HPDE6-E6E7 (cell line): ENCODE measurements at regions not wholly inside any gene's neighbourhood (a gene's known extent, or its start where the extent isn't known, plus 50 kb on each side); places are given as distances from the start of the nearest gene placed in this dataset.

Source experiments
- DNase-seq: peaks from one replicate; pipeline ENCODE4 v3.0.0; 2011; ENCODE audit warnings: missing footprints; ENCODE audit errors: extremely low spot score

- DNase-seq, result no peak
These were observed 287.0 kb upstream of the IGFBP3 start for GRCh38 chr7:46207931-46208634.

- no peak for DNase-seq
These were observed 285.5 kb upstream of the IGFBP3 start for GRCh38 chr7:46206476-46207060.

DNA sequence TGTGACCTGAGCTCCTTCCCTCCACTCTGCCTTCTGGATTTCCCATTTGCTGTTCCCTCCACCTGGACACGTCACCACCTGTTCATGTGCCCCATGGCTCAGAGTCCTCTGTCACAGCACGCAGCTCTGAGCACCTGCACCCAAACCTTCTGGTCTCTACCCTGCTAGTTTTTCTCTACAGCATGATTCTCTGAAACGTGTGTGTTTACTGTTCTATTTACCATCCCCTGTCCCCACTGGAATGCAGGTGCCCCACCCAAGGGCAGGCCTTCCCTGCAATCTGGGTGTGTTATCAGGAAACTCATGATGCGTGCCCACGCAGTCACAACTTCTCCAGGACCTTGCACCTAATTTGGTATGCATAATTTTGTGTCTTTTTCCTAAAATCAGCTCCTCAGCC lies 284.4 kb upstream of the IGFBP3 start:
- no peak for DNase-seq

DNA sequence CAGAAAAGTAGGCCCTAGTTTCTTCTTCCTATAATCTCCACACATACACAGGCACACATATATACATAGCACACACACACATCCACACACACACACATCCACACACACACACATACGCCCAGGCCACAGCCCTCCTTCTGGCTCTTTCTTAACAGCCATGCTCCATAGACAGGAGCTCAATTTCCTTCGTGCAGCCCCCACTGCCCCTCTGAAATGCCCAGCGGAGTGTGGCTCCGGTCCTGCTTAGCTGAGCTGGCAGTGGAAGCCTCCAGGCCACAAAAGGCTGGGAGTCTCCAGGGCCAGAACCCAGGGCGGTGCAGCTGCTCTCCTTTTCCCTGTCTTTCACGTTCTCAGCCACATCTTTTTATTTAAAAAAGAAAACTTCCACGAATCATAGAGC lies 282.9 kb upstream of the IGFBP3 start:
- no peak for DNase-seq

GRCh38 chr7:46202379-46202778 lies 281.3 kb upstream of the IGFBP3 start:
- DNase-seq, result no peak

DNA sequence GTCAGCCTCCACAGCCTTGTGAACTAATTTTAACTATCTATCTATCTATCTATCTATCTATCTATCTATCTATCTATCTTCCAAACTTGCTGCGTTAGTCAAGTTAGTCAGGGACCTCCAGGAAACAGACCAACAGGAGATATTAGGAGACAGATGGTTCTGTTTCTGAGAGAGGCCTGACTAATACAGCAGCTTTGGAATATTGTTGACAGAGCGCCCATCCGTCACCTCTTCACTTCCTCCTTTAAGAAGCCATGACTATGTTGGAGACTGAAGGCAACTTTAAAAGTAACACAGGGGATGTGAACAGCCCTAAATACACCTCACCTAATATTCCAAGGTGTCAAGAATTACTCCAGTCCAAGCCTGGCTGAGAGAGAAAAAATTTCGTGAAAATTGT lies 280.9 kb upstream of the IGFBP3 start:
- DNase-seq, result no peak

- no peak for DNase-seq
These were observed 277.6 kb upstream of the IGFBP3 start for GRCh38 chr7:46198701-46199100.

DNA sequence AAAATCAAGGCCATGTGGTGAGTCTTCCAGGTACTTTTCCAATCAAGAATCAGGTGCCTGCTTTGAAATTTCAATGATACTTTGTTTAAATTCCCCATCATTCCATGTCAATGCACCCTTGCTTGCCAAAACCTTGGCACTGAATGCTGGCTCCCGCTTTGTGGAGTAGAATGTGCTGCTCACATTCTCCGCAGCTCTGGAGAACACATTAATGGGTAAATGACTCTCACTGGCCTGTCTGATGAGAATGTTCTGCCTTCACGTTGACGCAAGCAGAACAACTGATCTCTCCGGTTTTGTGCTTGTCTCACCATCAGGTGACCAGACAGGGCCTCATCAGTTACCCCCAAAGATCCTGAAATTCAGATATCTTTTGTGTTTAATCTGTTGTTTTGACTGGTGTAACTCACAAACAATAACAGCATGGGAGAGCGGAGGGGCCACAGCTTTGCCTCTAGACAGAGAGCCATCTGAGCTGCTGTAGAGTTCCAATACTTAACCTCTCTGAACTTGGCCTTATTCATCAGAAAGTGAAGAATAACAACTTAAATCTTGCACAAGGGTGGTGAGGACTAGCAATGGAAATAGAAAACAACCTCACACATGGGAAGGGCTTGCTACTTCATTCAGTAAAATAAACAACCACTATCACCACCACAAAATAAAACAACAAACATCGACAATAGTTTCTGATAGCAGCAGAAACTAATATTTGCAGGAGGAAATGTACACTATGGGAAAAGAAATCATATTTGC lies 276.9 kb upstream of the IGFBP3 start:
- no peak for DNase-seq

- no peak for DNase-seq
These were observed 274.9 kb upstream of the IGFBP3 start for GRCh38 chr7:46195934-46196333.

GRCh38 chr7:46192271-46192670 lies 271.2 kb upstream of the IGFBP3 start:
- DNase-seq, result no peak

- DNase-seq, result no peak
These were observed 270.7 kb upstream of the IGFBP3 start for GRCh38 chr7:46191776-46192175.

GRCh38 chr7:46191296-46191695 lies 270.2 kb upstream of the IGFBP3 start:
- DNase-seq, result no peak

DNA sequence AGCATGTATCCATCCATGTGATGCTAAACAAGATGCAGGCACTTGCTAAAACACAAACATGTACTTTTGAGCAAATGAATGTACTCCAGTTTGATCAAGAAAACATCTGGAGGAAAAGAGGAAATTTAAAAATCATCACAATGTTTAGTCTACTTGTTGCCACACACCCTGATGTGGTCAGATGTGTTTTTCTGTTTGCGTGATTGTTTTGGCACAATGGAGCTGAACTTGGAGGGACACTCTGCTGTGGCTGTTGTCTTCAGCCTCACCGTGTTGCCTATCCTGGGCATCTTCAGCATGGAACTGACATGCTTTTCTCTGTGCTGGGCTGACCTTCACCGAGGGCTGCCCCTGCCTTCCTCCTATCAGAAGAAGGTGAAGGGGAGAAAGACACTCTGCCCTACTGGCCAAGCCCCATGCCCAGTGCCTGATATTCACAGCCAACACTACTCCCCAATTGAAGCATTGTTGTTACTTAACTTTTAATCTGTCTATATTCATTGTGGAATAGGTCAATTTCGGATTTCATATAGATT lies 268.3 kb upstream of the IGFBP3 start:
- no peak for DNase-seq

GRCh38 chr7:46186131-46186530 lies 265.1 kb upstream of the IGFBP3 start:
- no peak for DNase-seq

DNA sequence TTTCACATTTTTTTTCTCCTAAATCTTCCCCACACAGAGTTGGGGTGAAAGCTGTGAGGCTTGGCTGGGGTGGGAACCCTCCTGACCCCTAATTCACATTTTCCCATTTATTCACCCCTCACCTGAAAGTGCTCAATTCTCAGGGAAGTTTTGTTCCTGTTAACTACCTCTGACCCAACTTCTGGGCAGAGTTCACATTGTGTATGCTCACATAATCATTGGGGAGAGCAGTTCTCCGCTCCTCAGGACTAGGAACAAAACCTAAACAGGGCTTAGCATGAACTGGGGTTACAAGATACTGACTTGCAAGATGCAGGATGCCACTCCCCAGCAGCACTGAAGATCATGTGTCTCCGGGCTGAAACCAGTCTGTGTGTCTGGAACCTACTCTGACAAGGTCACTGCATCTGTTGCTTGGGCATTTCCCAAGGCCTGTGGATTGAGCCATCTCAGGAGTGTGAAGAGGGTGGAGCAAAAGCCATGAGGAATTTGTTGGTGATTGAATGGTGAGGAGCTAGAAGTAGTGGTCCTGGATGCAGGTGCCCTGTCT lies 258.1 kb upstream of the IGFBP3 start:
- DNase-seq, result no peak

DNA sequence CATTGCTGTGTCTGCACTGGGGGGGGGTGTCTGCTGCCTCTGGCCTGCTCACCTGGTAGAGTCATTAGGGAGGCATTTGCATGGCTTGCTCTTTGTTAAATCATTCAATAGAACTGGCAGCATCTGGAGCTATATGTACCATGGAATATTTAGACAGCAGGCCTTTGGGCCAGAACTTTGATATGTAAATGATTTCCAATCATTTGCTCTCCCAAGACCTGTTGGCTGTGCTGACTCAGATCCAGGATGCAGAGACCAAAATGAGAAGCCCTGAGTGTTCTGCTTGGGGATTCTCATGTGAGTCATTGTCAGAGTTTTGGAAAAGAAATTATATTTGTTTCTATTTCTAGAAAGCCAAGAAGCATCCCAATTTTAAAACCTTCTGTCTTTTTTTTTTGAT lies 257.6 kb upstream of the IGFBP3 start:
- no peak for DNase-seq

- no peak for DNase-seq
These were observed 256.7 kb upstream of the IGFBP3 start for GRCh38 chr7:46177821-46178220.

- no peak for DNase-seq
These were observed 254.1 kb upstream of the IGFBP3 start for GRCh38 chr7:46175221-46175620.

- no peak for DNase-seq
These were observed 253.1 kb upstream of the IGFBP3 start for GRCh38 chr7:46174196-46174580.

DNA sequence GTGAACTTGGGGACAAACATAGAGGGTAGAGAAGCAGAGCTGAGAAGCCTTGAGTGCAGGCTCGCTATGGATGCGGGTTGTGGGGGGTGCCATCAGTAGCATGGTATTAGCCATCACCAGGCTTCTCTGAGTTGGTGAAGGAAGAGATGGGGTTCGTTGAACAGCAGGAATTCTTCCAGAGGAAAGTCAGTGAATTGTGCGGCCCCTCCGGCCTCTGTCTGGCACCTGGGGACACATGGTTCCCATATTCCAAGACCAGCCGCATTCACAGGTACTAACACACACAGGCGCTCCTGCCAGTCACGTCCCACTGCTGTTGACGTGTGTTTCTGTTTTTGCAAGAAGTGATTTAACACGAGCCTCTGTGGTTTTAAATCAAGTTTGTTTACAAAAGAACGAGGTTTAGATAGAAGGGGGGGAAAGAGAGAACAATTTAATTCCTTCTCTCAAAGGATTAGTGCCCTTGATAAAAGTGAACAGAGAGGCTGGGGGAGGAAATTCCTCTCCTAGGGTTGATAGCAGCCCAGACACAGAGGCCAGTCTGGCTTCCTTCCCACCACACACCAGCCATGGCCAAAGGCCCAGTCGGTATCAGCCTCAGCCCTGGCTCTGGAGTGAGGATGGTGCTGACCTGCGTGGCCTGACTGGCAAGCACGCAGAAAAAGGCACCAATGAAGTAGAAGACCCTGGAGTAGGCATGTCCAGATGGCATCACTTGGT lies 252.6 kb upstream of the IGFBP3 start:
- no peak for DNase-seq

- DNase-seq, result no peak
These were observed 249.7 kb upstream of the IGFBP3 start for GRCh38 chr7:46170792-46171191.

DNA sequence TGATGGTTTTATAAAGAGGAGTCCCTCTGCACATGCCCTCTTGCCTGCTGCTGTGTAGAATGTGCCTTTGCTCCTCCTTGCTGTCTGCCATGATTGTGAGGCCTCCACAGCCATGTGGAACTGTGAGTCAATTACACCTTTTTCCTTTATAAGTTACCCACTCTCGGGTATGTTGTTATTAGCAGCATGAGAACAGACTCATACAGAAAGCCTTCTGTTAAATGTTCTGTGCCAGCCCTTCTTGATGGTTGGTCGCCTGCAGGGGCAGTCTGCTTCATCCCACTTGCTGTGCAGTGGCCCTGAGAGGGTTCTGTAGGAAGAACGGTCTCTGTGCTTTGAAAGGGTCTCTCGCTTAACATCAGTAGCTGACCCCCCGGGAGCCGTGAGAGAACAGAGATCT lies 248.9 kb upstream of the IGFBP3 start:
- DNase-seq, result no peak
